Thoracic aorta (tissue), 2 donors: ENCODE measurements at regions not wholly inside any gene's neighbourhood (a gene's known extent, or its start where the extent isn't known, plus 50 kb on each side); places are given as distances from the start of the nearest gene placed in this dataset.
"Not testable (repeated sequence)": the region's sequence is repeated elsewhere in the genome, so short reads cannot be mapped to it uniquely, and the experiment has no call there.

Experiments used
- ATAC-seq: fragments of 150-250 bp; one replicate; pipeline ENCODE4 v1.8.0; 2017; ENCODE audit warnings: low read depth; ENCODE audit not compliant: insufficient number of reproducible peaks, low FRiP score
- DNase-seq: peaks from one replicate; pipeline ENCODE4 v3.0.0-alpha.2; 2020; ENCODE audit warnings: low spot score
- H3K27ac ChIP-seq, 2 donors: fragments of 200-600 bp; sonication (generic); 1 replicate in 1 of 2; 2 replicates in 1 of 2; pipeline ENCODE4 v1.5.1; 2016; ENCODE audit warnings: mild to moderate bottlenecking in 2 of 2, moderate library complexity in 2 of 2
- H3K27me3 ChIP-seq: fragments of 200-600 bp; sonication (generic); replicated peaks from 2 replicates; pipeline ENCODE4 v1.6.0; 2016; ENCODE audit warnings: mild to moderate bottlenecking; ENCODE audit not compliant: insufficient read depth
- H3K36me3 ChIP-seq: fragments of 200-600 bp; sonication (generic); one replicate; pipeline ENCODE4 v1.5.1; 2016
- H3K4me1 ChIP-seq, 2 donors: fragments of 200-600 bp; sonication (generic); 1 replicate in 1 of 2; 2 replicates in 1 of 2; pipeline versions ENCODE4 v1.5.1 to v1.6.0; 2016; ENCODE audit warnings: low read depth in 2 of 2, mild to moderate bottlenecking in 1 of 2; ENCODE audit not compliant: control insufficient read depth in 1 of 2
- H3K4me3 ChIP-seq: fragments of 200-600 bp; sonication (generic); 2 replicates; pipeline ENCODE4 v1.5.1; 2016; ENCODE audit warnings: mild to moderate bottlenecking
- H3K9me3 ChIP-seq: fragments of 200-600 bp; sonication (generic); 2 replicates; pipeline ENCODE4 v1.5.1; 2016
- TF ChIP-seq, protein P1 (sequence below): fragments of 200-600 bp; sonication (generic); IDR thresholded peaks from one replicate; pipeline ENCODE4 v1.5.1; 2019; ENCODE audit warnings: antibody characterized with exemption

DNA sequence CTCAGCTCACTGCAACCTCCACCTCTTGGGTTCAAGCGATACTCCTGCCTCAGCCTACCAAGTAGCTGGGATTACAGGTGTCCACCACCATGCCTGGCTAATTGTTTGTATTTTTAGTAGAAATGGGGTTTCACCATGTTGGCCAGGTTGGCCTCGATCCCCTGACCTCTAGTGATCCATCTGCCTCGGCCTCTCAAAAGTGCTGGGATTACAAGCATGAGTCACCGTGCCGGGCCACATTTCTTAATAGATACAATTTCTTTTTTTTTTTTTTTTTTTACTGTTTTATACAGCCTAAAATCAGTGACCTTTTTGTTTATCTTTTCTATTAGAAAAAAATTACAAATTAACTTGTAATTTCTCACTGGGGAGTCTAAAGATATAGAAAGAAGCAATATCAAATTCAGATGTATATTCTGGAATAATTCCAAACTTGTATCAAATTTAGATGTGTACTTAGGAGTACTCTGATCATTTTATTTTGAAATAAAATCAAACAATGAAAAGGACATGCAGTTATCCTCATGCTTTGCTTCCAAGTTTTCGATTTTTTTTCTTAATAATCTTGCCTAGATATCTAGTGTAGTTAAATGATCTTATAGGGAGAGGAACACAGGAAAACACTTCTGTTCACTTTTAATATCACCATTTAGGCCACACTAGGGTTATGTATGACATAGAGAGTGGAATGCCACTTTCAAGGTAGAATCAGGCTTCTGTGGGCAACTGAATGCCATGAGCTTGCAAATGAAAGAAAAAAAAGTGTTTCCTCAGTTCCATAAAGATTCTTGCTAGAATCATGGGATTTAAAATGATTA lies 1089.3 kb downstream of the SUCLG1 start:
- no peaks in the 10 kb centered on the region for H3K36me3 ChIP-seq
- no peak overlapping the region for H3K27ac ChIP-seq
- no peak overlapping the region for H3K4me3 ChIP-seq
- TF ChIP-seq, protein P1, sequence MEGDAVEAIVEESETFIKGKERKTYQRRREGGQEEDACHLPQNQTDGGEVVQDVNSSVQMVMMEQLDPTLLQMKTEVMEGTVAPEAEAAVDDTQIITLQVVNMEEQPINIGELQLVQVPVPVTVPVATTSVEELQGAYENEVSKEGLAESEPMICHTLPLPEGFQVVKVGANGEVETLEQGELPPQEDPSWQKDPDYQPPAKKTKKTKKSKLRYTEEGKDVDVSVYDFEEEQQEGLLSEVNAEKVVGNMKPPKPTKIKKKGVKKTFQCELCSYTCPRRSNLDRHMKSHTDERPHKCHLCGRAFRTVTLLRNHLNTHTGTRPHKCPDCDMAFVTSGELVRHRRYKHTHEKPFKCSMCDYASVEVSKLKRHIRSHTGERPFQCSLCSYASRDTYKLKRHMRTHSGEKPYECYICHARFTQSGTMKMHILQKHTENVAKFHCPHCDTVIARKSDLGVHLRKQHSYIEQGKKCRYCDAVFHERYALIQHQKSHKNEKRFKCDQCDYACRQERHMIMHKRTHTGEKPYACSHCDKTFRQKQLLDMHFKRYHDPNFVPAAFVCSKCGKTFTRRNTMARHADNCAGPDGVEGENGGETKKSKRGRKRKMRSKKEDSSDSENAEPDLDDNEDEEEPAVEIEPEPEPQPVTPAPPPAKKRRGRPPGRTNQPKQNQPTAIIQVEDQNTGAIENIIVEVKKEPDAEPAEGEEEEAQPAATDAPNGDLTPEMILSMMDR = no peak
- no peaks in the 10 kb centered on the region for H3K9me3 ChIP-seq
- H3K4me1 ChIP-seq = no peaks in the 10 kb centered on the region
- ATAC-seq (no peak), DNase-seq (no peak)
- no peaks in the 10 kb centered on the region for H3K27me3 ChIP-seq

DNA sequence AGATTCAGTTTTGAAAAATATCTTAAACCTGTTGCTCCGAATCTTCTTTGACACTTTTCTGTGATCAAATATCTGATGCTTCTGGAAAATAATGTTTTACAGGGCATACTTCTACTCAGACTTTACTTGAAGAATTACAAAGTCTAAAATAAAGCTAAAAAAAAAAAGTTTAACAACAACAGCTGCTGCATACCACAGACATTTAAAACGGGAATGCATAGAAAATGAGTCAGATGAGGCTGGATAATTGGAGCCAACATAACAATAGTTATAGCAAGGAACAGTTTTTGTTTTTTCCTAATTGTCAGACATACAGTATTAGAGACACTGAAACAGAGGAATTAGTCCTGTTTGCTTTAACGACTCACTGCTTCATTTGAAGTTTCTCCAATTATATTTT lies 1090.2 kb downstream of the SUCLG1 start:
- ATAC-seq (no peak), DNase-seq (no peak)
- Histone ChIP-seq H3K4me3 (no peak overlapping the region), H3K27me3 (no peaks in the 10 kb centered on the region), H3K9me3 (no peaks in the 10 kb centered on the region), H3K4me1 (no peaks in the 10 kb centered on the region), H3K36me3 (no peaks in the 10 kb centered on the region), H3K27ac (no peak overlapping the region)
- TF ChIP-seq, protein P1 = no peak

DNA sequence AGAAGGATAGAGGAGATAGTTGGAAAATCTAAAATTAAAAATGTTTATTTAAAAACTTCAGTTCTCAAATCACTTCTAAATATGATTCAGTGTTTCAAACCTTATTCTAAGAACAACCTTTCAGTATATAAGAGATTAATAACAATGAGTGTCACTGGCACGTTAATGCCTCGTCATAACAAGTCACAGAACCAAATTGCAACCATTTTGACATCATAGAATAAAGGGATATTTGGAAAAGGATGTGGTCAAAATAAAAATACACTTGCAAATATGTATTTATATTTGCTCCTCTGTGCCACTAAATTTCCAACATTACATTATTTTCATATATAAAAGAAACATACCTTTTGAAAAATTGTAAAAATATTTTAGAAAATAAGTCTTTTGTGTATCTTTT lies 1090.6 kb downstream of the SUCLG1 start:
- ATAC-seq = no peak
- H3K27me3 ChIP-seq = no peaks in the 10 kb centered on the region

DNA sequence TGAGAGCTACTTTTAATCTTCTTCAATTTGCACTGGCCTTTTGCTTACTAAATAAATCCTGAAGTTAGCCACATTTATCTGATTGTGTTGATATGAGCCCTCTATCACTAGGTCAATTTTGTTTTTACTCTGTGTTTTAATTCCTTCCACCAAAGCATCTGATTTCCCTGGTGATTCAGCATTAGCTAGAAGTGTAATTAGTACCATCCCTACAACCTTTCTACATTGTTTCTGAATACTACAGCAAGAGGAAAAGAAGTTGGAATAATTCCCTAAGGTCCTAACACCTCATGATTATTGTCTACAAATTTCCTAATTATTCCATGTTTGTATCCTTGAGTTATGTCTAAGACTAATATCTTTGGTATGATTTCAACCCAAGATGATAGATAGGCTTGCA lies 1093.6 kb downstream of the SUCLG1 start:
- no peak overlapping the region for H3K4me3 ChIP-seq
- no peaks in the 10 kb centered on the region for H3K9me3 ChIP-seq
- no peaks in the 10 kb centered on the region for H3K4me1 ChIP-seq
- TF ChIP-seq, protein P1 = no peak
- no peak overlapping the region for H3K27ac ChIP-seq
- DNase-seq (no peak), ATAC-seq (no peak)
- H3K36me3 ChIP-seq = no peaks in the 10 kb centered on the region
- H3K27me3 ChIP-seq = no peaks in the 10 kb centered on the region

More for the DNA sequence above, 1090.6 kb downstream of the SUCLG1 start:
- no peak overlapping the region for H3K27ac ChIP-seq
- no peaks in the 10 kb centered on the region for H3K36me3 ChIP-seq
- no peaks in the 10 kb centered on the region for H3K9me3 ChIP-seq
- no peak for DNase-seq
- no peaks in the 10 kb centered on the region for H3K4me1 ChIP-seq
- TF ChIP-seq, protein P1 = no peak
- no peak overlapping the region for H3K4me3 ChIP-seq

DNA sequence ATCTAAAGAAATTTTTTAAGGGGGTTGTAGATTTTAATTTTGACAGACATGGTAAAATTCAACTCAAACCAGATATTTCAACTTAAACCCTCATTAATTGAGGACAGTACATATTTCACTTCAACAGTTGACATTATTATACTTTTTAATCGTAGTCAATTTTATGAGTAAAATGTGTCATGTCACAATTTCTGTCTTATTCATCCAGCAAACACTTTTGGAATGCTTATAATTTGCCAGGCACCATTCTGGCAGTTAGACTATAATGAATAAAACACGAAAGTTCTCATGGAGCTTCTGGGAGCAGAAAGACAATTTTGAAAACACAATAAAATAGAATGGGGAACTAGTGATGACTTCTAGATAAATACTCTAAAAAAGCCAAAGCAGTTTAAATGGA lies 1094.8 kb downstream of the SUCLG1 start:
- no peak for DNase-seq
- TF ChIP-seq, protein P1 = no peak
- ATAC-seq = no peak
- H3K36me3 ChIP-seq = no peaks in the 10 kb centered on the region
- H3K27me3 ChIP-seq = no peaks in the 10 kb centered on the region
- H3K9me3 ChIP-seq = no peaks in the 10 kb centered on the region
- no peak overlapping the region for H3K4me3 ChIP-seq
- no peak overlapping the region for H3K27ac ChIP-seq
- no peaks in the 10 kb centered on the region for H3K4me1 ChIP-seq

DNA sequence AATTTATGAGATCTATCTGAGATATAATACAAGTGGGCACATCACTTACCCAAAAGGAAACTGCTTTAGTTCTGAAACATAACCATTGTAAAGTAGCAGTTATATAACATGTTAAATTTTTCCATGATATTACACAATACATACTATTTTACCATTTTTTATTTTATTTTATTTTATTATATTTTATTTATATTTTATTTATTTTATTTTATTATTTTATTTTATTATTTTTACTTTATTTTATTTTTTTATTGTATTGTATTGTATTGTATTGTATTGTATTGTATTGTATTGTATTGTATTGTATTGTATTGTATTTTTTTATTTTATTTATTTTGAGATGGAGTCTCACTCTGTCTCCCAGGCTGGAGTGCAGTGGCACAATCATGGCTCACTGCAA lies 1095.9 kb downstream of the SUCLG1 start:
- not testable (repeated sequence) for ATAC-seq, H3K4me1 ChIP-seq, H3K4me3 ChIP-seq, H3K36me3 ChIP-seq, H3K9me3 ChIP-seq, H3K27ac ChIP-seq, DNase-seq, H3K27me3 ChIP-seq
